ENCODE measurements at regions not wholly inside any gene's neighbourhood (a gene's known extent, or its start where the extent isn't known, plus 50 kb on each side); places are given as distances from the start of the nearest gene placed in this dataset.

DNA sequence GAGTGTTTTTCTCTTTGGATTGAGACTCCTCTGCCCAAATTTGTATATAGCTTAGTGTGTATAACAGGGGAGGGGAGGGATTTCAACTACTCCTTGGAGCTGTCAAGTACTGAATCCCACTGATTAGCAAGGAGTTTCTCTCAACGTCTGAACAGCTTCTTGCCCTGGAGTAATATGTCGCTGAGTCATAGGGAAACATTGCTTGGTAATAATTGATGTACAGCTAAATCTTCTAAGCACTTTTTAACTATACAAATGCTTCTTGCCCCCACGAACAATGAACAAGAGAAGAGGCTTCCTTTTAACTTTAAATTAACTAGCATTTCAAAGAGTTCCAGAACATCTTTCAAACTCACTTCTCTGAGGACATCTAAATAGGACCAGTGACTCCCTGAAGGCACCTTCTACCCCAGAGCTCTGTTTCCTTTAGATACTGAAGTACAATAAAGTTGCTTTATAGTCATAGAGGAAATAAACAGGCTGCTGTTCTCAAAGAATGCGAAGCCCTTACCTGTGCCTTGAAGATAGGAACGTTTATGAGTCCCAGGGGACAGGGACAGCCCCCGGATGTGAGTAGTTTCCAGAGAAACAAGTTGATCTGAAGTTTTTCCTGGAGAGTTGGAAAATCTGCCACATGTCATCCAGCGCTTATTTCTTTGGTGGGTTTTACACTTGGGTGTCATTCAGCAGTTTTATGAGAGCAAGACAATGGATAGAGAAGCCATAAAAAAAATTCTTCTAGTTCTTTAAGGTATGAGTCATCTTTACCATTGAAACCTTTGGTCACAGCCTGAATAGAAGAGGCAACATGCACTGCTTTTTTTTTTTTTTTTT, 462.5 kb upstream of the BTBD3 start:
- no peaks in the 10 kb centered on the region for H3K79me2 ChIP-seq (ENCODE audit: low read length)
- no peak overlapping the region for H2AFZ ChIP-seq (ENCODE audit: low read depth, low read length)
- H4K20me1 ChIP-seq (ENCODE audit: insufficient read depth, low read length) = no peaks in the 10 kb centered on the region
- H3K27ac ChIP-seq (ENCODE audit: low read length) = no peak overlapping the region
- no peaks in the 10 kb centered on the region for H3K36me3 ChIP-seq (replicated peaks; ENCODE audit: low read depth, low read length)
- no peak overlapping the region for H3K9ac ChIP-seq (ENCODE audit: low read length)
- H3K4me3 ChIP-seq (ENCODE audit: low read length) = peak overlapping the region; percentile 39
- no peaks in the 10 kb centered on the region for H3K9me3 ChIP-seq (ENCODE audit: insufficient read depth, low read length)
- H3K4me1 ChIP-seq (ENCODE audit: low read length) = peaks cover 33% of the 10 kb centered on the region
- peak overlapping the region; percentile 60 for H3K4me2 ChIP-seq (ENCODE audit: low read length)
- no peak for TF ChIP-seq EZH2phosphoT487 (IDR thresholded peaks at IDR 0.05; ENCODE audit: low read depth)
- TF ChIP-seq, protein P1, sequence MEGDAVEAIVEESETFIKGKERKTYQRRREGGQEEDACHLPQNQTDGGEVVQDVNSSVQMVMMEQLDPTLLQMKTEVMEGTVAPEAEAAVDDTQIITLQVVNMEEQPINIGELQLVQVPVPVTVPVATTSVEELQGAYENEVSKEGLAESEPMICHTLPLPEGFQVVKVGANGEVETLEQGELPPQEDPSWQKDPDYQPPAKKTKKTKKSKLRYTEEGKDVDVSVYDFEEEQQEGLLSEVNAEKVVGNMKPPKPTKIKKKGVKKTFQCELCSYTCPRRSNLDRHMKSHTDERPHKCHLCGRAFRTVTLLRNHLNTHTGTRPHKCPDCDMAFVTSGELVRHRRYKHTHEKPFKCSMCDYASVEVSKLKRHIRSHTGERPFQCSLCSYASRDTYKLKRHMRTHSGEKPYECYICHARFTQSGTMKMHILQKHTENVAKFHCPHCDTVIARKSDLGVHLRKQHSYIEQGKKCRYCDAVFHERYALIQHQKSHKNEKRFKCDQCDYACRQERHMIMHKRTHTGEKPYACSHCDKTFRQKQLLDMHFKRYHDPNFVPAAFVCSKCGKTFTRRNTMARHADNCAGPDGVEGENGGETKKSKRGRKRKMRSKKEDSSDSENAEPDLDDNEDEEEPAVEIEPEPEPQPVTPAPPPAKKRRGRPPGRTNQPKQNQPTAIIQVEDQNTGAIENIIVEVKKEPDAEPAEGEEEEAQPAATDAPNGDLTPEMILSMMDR (IDR thresholded peaks at IDR 0.05; ENCODE audit: low read depth, low read length) = no peak
- no peaks in the 10 kb centered on the region for H3K27me3 ChIP-seq (ENCODE audit: low read depth, low read length)

DNA sequence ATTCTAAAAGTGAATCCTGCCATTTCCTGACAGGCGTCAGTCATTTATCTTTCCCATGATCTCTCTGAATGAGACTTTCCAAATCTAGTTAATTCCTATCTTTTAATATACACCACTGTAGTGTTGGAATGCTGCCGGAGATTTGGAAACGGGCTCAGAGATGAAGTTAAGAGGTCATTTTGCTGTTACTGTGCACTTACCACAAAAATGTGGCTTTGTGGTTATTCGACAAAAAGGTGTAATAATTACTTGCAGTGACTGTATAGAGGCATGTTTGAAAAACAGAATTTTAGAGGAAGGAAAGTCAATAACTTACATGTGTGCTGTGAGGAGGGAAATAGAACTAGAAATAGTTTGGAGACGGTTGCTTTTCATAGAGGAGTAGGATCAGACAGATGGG, 460.2 kb upstream of the BTBD3 start:
- no peaks in the 10 kb centered on the region for H3K79me2 ChIP-seq (ENCODE audit: low read length)
- H3K27me3 ChIP-seq (ENCODE audit: low read depth, low read length) = no peaks in the 10 kb centered on the region
- H3K4me1 ChIP-seq (ENCODE audit: low read length) = peaks cover 34% of the 10 kb centered on the region
- no peaks in the 10 kb centered on the region for H3K9me3 ChIP-seq (ENCODE audit: insufficient read depth, low read length)
- no peak overlapping the region for H3K9ac ChIP-seq (ENCODE audit: low read length)
- no peaks in the 10 kb centered on the region for H3K36me3 ChIP-seq (replicated peaks; ENCODE audit: low read depth, low read length)
- no peak overlapping the region for H3K4me2 ChIP-seq (ENCODE audit: low read length)
- TF ChIP-seq, protein P1 (IDR thresholded peaks at IDR 0.05; ENCODE audit: low read depth, low read length) = no peak
- TF ChIP-seq EZH2phosphoT487 (IDR thresholded peaks at IDR 0.05; ENCODE audit: low read depth) = no peak
- no peak overlapping the region for H2AFZ ChIP-seq (ENCODE audit: low read depth, low read length)
- H3K27ac ChIP-seq (ENCODE audit: low read length) = no peak overlapping the region
- H4K20me1 ChIP-seq (ENCODE audit: insufficient read depth, low read length) = no peaks in the 10 kb centered on the region
- H3K4me3 ChIP-seq (ENCODE audit: low read length) = no peak overlapping the region

DNA sequence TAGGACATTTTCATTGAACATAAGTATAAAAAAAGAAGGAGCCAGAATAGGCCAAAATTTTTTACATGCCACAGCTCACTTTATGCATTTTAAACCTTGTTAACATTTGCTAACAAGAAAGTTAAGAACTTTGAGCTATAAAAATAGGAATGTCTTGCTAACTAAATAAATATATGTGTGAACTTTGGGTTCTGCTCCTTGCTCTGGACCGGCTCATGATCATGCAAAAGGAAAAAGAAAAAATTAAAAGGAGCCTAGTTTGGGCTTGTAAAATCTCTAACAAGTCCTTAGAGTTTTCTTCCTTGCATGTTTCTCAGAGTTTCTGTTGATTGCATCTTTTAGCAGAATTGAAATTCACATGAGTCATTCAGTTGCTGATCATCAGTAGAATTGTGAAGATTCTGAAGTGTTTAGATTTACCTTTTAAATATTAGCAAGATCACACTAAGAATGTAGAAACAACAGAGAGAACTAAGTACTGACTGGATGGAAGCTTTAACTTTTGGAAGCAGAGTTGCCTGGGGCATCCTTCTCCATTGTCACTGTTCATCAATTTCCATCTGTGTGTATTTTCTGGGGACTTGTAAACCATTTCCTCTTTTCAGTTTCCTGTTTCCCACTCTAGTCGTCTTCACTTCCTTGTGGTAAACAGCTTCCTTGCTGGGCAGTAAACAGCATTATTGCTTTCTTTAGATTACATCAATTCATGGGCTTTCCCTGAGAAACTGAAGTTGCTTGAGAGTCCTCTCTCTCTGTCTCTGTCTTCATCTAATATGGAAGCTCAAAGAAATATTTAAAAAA, 458.4 kb upstream of the BTBD3 start:
- peak overlapping the region; percentile 8 for H3K4me2 ChIP-seq (ENCODE audit: low read length)
- H3K79me2 ChIP-seq (ENCODE audit: low read length) = no peaks in the 10 kb centered on the region
- peak overlapping the region; percentile 45 for H3K27ac ChIP-seq (ENCODE audit: low read length)
- H3K9me3 ChIP-seq (ENCODE audit: insufficient read depth, low read length) = no peaks in the 10 kb centered on the region
- peaks cover 34% of the 10 kb centered on the region for H3K4me1 ChIP-seq (ENCODE audit: low read length)
- no peak overlapping the region for H3K4me3 ChIP-seq (ENCODE audit: low read length)
- TF ChIP-seq, protein P1 (IDR thresholded peaks at IDR 0.05; ENCODE audit: low read depth, low read length) = no peak
- no peak for TF ChIP-seq EZH2phosphoT487 (IDR thresholded peaks at IDR 0.05; ENCODE audit: low read depth)
- no peaks in the 10 kb centered on the region for H3K36me3 ChIP-seq (replicated peaks; ENCODE audit: low read depth, low read length)
- H3K27me3 ChIP-seq (ENCODE audit: low read depth, low read length) = no peaks in the 10 kb centered on the region
- H3K9ac ChIP-seq (ENCODE audit: low read length) = no peak overlapping the region
- H2AFZ ChIP-seq (ENCODE audit: low read depth, low read length) = no peak overlapping the region
- H4K20me1 ChIP-seq (ENCODE audit: insufficient read depth, low read length) = no peaks in the 10 kb centered on the region

DNA sequence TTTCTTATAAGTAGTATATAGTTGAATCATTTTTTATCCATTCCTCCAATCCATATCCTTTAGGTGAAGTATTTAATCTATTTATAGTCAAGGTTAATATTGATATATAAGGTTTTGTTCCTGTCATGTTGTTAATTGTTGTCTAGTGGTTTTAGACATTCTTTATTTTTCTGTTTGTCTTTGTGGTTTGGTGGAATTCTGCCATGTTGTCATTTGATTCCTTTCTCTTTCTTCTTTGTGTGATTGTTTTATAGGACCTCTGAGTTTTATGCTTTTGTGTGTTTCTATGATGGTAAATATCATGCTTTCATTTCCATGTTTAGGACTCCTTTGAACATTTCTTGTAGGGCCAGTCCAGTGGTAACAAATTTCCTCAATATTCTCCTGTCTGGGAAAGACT, 450.3 kb upstream of the BTBD3 start:
- Histone ChIP-seq H3K9ac (ENCODE audit: low read length) (no peak overlapping the region), H3K27ac (ENCODE audit: low read length) (no peak overlapping the region), H3K27me3 (ENCODE audit: low read depth, low read length) (no peaks in the 10 kb centered on the region), H4K20me1 (ENCODE audit: insufficient read depth, low read length) (no peaks in the 10 kb centered on the region), H3K36me3 (replicated peaks; ENCODE audit: low read depth, low read length) (no peaks in the 10 kb centered on the region), H3K4me1 (ENCODE audit: low read length) (no peaks in the 10 kb centered on the region), H2AFZ (ENCODE audit: low read depth, low read length) (no peak overlapping the region), H3K4me2 (ENCODE audit: low read length) (no peak overlapping the region), H3K9me3 (ENCODE audit: insufficient read depth, low read length) (0 out of 2 replicates have a peak, but pooled peaks cover 5% of the 10 kb centered on the region), H3K4me3 (ENCODE audit: low read length) (no peak overlapping the region), H3K79me2 (ENCODE audit: low read length) (no peaks in the 10 kb centered on the region)
- no peak for TF ChIP-seq EZH2phosphoT487 (IDR thresholded peaks at IDR 0.05; ENCODE audit: low read depth)
- TF ChIP-seq, protein P1 (IDR thresholded peaks at IDR 0.05; ENCODE audit: low read depth, low read length) = no peak

Data from OCI-LY3 (cell line).